Liver (tissue), 8 donors: ENCODE measurements at regions not wholly inside any gene's neighbourhood (a gene's known extent, or its start where the extent isn't known, plus 50 kb on each side); places are given as distances from the start of the nearest gene placed in this dataset.

Experiments used
- DNase-seq: peaks from one replicate; pipeline ENCODE4 v3.0.0-alpha.2; 2017; ENCODE audit warnings: low spot score
- H3K27ac ChIP-seq, 2 donors: one replicate each; pipeline ENCODE4 v1.7.0; 2013; ENCODE audit warnings: inconsistent platforms in 2 of 2, low read length in 2 of 2, control low read depth in 1 of 2, low read depth in 1 of 2, mild to moderate bottlenecking in 1 of 2
- H3K27me3 ChIP-seq, 4 donors: one replicate each; pipeline versions ENCODE4 v1.6.1 to v1.7.0; 2013; ENCODE audit warnings: low read length in 3 of 4, inconsistent platforms in 1 of 4, mild to moderate bottlenecking in 1 of 4, moderate library complexity in 1 of 4; ENCODE audit not compliant: control insufficient read depth in 4 of 4, insufficient read depth in 4 of 4
- H3K36me3 ChIP-seq, 4 donors: one replicate each; pipeline versions ENCODE4 v1.6.1 to v1.7.0; 2013; ENCODE audit warnings: low read length in 3 of 4, mild to moderate bottlenecking in 3 of 4, low read depth in 1 of 4, moderate library complexity in 1 of 4; ENCODE audit not compliant: control insufficient read depth in 4 of 4, insufficient read depth in 3 of 4
- H3K4me1 ChIP-seq, 4 donors: one replicate each; pipeline versions ENCODE4 v1.6.1 to v1.7.0; 2013; ENCODE audit warnings: low read length in 3 of 4, mild to moderate bottlenecking in 3 of 4, moderate library complexity in 1 of 4; ENCODE audit not compliant: control insufficient read depth in 4 of 4, insufficient read depth in 4 of 4
- H3K4me3 ChIP-seq, 3 donors: one replicate each; pipeline versions ENCODE4 v1.6.1 to v1.7.0; 2013; ENCODE audit warnings: low read length in 3 of 3, control low read depth in 1 of 3, low read depth in 1 of 3, mild to moderate bottlenecking in 1 of 3
- H3K9ac ChIP-seq, 2 donors: one replicate each; pipeline ENCODE4 v1.7.0; 2013; ENCODE audit warnings: low read length in 2 of 2, mild to moderate bottlenecking in 2 of 2, moderate library complexity in 2 of 2, control low read depth in 1 of 2, low read depth in 1 of 2
- H3K9me3 ChIP-seq, 4 donors: one replicate each; pipeline versions ENCODE4 v1.6.1 to v1.7.0; 2013; ENCODE audit warnings: low read length in 3 of 4; ENCODE audit not compliant: control insufficient read depth in 4 of 4
- EGR1 ChIP-seq, 2 donors: IDR thresholded peaks; 2 replicates each; pipeline ENCODE4 v1.6.1; 2016 to 2018; ENCODE audit warnings: antibody characterized with exemption in 2 of 2, low read depth in 2 of 2
- FOXA1 ChIP-seq: IDR thresholded peaks from 2 replicates; pipeline ENCODE4 v1.6.1; 2016; ENCODE audit warnings: antibody characterized with exemption
- FOXA2 ChIP-seq: IDR thresholded peaks from 2 replicates; pipeline ENCODE4 v1.6.1; 2016; ENCODE audit warnings: antibody characterized with exemption
- GABPA ChIP-seq, 2 donors: IDR thresholded peaks in 1 of 2; conservative IDR thresholded peaks in 1 of 2; 2 replicates each; pipeline ENCODE4 v1.6.1; 2016; ENCODE audit warnings: antibody characterized with exemption in 2 of 2, mild to moderate bottlenecking in 1 of 2, moderate library complexity in 1 of 2
- HNF4A ChIP-seq, 2 donors: conservative IDR thresholded peaks; 2 replicates each; pipeline ENCODE4 v1.6.1; 2016; ENCODE audit warnings: antibody characterized with exemption in 2 of 2, mild to moderate bottlenecking in 2 of 2
- HNF4G ChIP-seq: IDR thresholded peaks from 2 replicates; pipeline ENCODE4 v1.6.1; 2016; ENCODE audit warnings: antibody characterized with exemption
- JUND ChIP-seq, 2 donors: IDR thresholded peaks; 2 replicates each; pipeline ENCODE4 v1.6.1; 2016; ENCODE audit warnings: antibody characterized with exemption in 2 of 2
- NR2F2 ChIP-seq: IDR thresholded peaks from 2 replicates; pipeline ENCODE4 v1.6.1; 2016; ENCODE audit warnings: antibody characterized with exemption
- REST ChIP-seq: IDR thresholded peaks from 2 replicates; pipeline ENCODE4 v1.6.1; 2016; ENCODE audit warnings: antibody characterized with exemption, mild to moderate bottlenecking
- RXRA ChIP-seq, 2 donors: IDR thresholded peaks; 2 replicates each; pipeline ENCODE4 v1.6.1; 2017 to 2018; ENCODE audit warnings: antibody characterized with exemption in 2 of 2, mild to moderate bottlenecking in 1 of 2
- YY1 ChIP-seq: IDR thresholded peaks from 2 replicates; pipeline ENCODE4 v1.6.1; 2016; ENCODE audit warnings: antibody characterized with exemption, mild to moderate bottlenecking
- ZBTB33 ChIP-seq: IDR thresholded peaks from 2 replicates; pipeline ENCODE4 v1.6.1; 2016; ENCODE audit warnings: antibody characterized with exemption
- WGBS: extraction: QIAGEN DNeasy Blood & Tissue Kit; methylation state at CpG from one replicate; pipeline ENCODE4 v1.1.7; 2013; 5-methylcytosine and 5-hydroxymethylcytosine counted together
- TF ChIP-seq, protein P1 (sequence below): IDR thresholded peaks from 2 replicates; pipeline ENCODE4 v1.6.1; 2016; ENCODE audit warnings: antibody characterized with exemption
- TF ChIP-seq, protein P2 (sequence below): fragments of 150-350 bp; IDR thresholded peaks from 2 replicates; pipeline ENCODE4 v1.5.1; 2017; ENCODE audit warnings: improper control_type of control experiment, low read depth, low read length; ENCODE audit not compliant: missing input control
- donor health status: healthy.
- donor health status: healthy.
- donor health status: healthy.
- donor health status: healthy.
- donor health status: healthy.

GRCh38 chr4:120400441-120400840 lies 333.8 kb upstream of the MAD2L1 start (continued):
- TF ChIP-seq, protein P1, sequence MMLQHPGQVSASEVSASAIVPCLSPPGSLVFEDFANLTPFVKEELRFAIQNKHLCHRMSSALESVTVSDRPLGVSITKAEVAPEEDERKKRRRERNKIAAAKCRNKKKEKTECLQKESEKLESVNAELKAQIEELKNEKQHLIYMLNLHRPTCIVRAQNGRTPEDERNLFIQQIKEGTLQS, result no peak
- no peak for TF ChIP-seq EGR1 (IDR thresholded peaks at IDR 0.05; ENCODE audit: low read depth in 2 of 2)
- no peak for TF ChIP-seq NR2F2
- no peak for TF ChIP-seq YY1
- TF ChIP-seq JUND (IDR thresholded peaks at IDR 0.05), result no peak

DNA sequence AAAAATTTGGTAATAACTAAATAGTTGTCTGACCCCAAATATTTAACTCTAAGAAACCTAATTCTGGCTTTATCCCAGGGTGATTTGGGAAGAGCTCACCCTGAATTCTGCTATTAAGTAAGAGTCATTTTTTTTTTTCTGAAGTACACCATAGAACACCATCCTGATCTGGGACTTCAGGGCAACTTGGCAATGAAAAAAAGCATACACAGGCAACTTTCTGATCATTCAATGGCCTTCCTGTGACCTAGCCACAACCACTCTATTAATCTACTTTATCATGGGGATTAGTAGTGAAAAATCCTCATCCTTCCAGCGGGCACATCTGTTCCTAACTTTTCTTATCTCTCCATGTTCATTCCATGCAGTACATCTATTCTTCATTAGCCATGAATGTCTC lies 333.2 kb upstream of the MAD2L1 start:
- no peak overlapping the region for H3K27ac ChIP-seq
- no peaks in the 10 kb centered on the region for H3K36me3 ChIP-seq
- H3K4me1 ChIP-seq, result no peaks in the 10 kb centered on the region
- DNase-seq, result no peak
- H3K27me3 ChIP-seq, result no peaks in the 10 kb centered on the region
- TF ChIP-seq GABPA (IDR thresholded peaks at IDR 0.05 in 1 of 2, conservative IDR thresholded peaks at IDR 0.05 in 1 of 2), result no peak
- TF ChIP-seq HNF4G, result no peak
- no peak for TF ChIP-seq EGR1 (IDR thresholded peaks at IDR 0.05; ENCODE audit: low read depth in 2 of 2)
- TF ChIP-seq NR2F2, result no peak
- TF ChIP-seq HNF4A (conservative IDR thresholded peaks at IDR 0.05), result no peak
- no peak for TF ChIP-seq FOXA1
- TF ChIP-seq FOXA2, result no peak
- TF ChIP-seq YY1, result no peak
- TF ChIP-seq, protein P1, result no peak
- no peak for TF ChIP-seq REST
- TF ChIP-seq, protein P2, sequence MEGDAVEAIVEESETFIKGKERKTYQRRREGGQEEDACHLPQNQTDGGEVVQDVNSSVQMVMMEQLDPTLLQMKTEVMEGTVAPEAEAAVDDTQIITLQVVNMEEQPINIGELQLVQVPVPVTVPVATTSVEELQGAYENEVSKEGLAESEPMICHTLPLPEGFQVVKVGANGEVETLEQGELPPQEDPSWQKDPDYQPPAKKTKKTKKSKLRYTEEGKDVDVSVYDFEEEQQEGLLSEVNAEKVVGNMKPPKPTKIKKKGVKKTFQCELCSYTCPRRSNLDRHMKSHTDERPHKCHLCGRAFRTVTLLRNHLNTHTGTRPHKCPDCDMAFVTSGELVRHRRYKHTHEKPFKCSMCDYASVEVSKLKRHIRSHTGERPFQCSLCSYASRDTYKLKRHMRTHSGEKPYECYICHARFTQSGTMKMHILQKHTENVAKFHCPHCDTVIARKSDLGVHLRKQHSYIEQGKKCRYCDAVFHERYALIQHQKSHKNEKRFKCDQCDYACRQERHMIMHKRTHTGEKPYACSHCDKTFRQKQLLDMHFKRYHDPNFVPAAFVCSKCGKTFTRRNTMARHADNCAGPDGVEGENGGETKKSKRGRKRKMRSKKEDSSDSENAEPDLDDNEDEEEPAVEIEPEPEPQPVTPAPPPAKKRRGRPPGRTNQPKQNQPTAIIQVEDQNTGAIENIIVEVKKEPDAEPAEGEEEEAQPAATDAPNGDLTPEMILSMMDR, result no peak
- no peak for TF ChIP-seq JUND (IDR thresholded peaks at IDR 0.05)
- no peak for TF ChIP-seq ZBTB33
- TF ChIP-seq RXRA (IDR thresholded peaks at IDR 0.05), result no peak
- no peak overlapping the region for H3K9ac ChIP-seq
- WGBS, result 69% methylated on average over 1 of the region's 1 CpG
- H3K9me3 ChIP-seq, result no peaks in the 10 kb centered on the region
- no peak overlapping the region for H3K4me3 ChIP-seq
